Testis (tissue), 2 donors: ENCODE measurements at regions not wholly inside any gene's neighbourhood (a gene's known extent, or its start where the extent isn't known, plus 50 kb on each side); places are given as distances from the start of the nearest gene placed in this dataset.

Experiments used
- DNase-seq: peaks from one replicate; pipeline ENCODE4 v3.0.0-alpha.2; 2019
- H3K27ac ChIP-seq, 2 donors: fragments of 200-600 bp; sonication (generic); one replicate each; pipeline ENCODE4 v1.5.1; 2019
- H3K27me3 ChIP-seq: fragments of 200-600 bp; sonication (generic); one replicate; pipeline ENCODE4 v1.5.1; 2019
- H3K36me3 ChIP-seq: fragments of 200-600 bp; sonication (generic); one replicate; pipeline ENCODE4 v1.5.1; 2017; ENCODE audit warnings: low read depth; ENCODE audit errors: missing control alignments
- H3K4me1 ChIP-seq: fragments of 200-600 bp; sonication (generic); one replicate; pipeline ENCODE4 v1.5.1; 2019
- H3K4me3 ChIP-seq, 2 donors: fragments of 200-600 bp; sonication (generic); one replicate each; pipeline ENCODE4 v1.5.1; 2017 to 2019
- H3K9me3 ChIP-seq: fragments of 200-600 bp; sonication (generic); one replicate; pipeline ENCODE4 v1.5.1; 2017
- CTCF ChIP-seq, 3 experiments: fragments of 450-650 bp in 2 of 3; fragments of 200-600 bp in 1 of 3; sonication (generic) in 1 of 3; IDR thresholded peaks; one replicate each; pipeline ENCODE4 v1.5.1; 2016 to 2019; ENCODE audit warnings: antibody characterized with exemption in 3 of 3, mild to moderate bottlenecking in 2 of 3, moderate library complexity in 1 of 3
- POLR2A ChIP-seq: fragments of 450-650 bp; IDR thresholded peaks from one replicate; pipeline ENCODE4 v1.6.1; 2017; ENCODE audit warnings: antibody characterized with exemption, mild to moderate bottlenecking, moderate library complexity
- WGBS, 2 donors: methylation state at CpG; one replicate each; pipeline ENCODE4 v1.1.5; 2018; 5-methylcytosine and 5-hydroxymethylcytosine counted together
- intact Hi-C: fragments of 100-400 bp; cut with DNase I; formaldehyde crosslinking; loops from one replicate; pipeline ENCODE4 v1.15.1; 2023; ENCODE audit warnings: low total_unique reads

GRCh38 chr4:147340591-147341120 lies 140.2 kb upstream of the EDNRA start:
- no peak for TF ChIP-seq POLR2A
- no peak for TF ChIP-seq CTCF (IDR thresholded peaks at IDR 0.05)
- H3K4me1 ChIP-seq, result no peaks in the 10 kb centered on the region
- no peak for DNase-seq
- H3K4me3 ChIP-seq, result no peak overlapping the region
- no peaks in the 10 kb centered on the region for H3K27me3 ChIP-seq
- no peak overlapping the region for H3K27ac ChIP-seq
- WGBS, 2 donors, result 54 to 66% methylated on average over 3 of the region's 3 CpGs
- intact Hi-C loops, result no loop called here
- H3K9me3 ChIP-seq, result no peaks in the 10 kb centered on the region
- H3K36me3 ChIP-seq, result no peaks in the 10 kb centered on the region

- no peaks in the 10 kb centered on the region for H3K4me1 ChIP-seq
- no peak overlapping the region for H3K27ac ChIP-seq
- H3K9me3 ChIP-seq, result no peaks in the 10 kb centered on the region
- H3K36me3 ChIP-seq, result no peaks in the 10 kb centered on the region
- DNase-seq, result no peak
- TF ChIP-seq CTCF (IDR thresholded peaks at IDR 0.05) (no peak), POLR2A (no peak)
- H3K4me3 ChIP-seq, result no peak overlapping the region
- intact Hi-C loops, result no loop called here
- no peaks in the 10 kb centered on the region for H3K27me3 ChIP-seq
- 76 to 82% methylated on average over 1 of the region's 1 CpG for WGBS, 2 donors
Observed at GRCh38 chr4:147343692-147344091, 137.2 kb upstream of the EDNRA start.

- Histone ChIP-seq H3K4me1 (no peaks in the 10 kb centered on the region), H3K4me3 (no peak overlapping the region), H3K27me3 (no peaks in the 10 kb centered on the region), H3K27ac (no peak overlapping the region), H3K36me3 (no peaks in the 10 kb centered on the region), H3K9me3 (no peaks in the 10 kb centered on the region)
- whole genome bisulfite sequencing, 2 donors, result 69 to 75% methylated on average over 1 of the region's 1 CpG
- intact Hi-C loops, result no loop called here
- TF ChIP-seq POLR2A (no peak), CTCF (IDR thresholded peaks at IDR 0.05) (no peak)
- DNase-seq, result no peak
Observed at GRCh38 chr4:147345662-147346061, 135.2 kb upstream of the EDNRA start.

GRCh38 chr4:147347217-147347616 lies 133.7 kb upstream of the EDNRA start:
- no peak overlapping the region for H3K27ac ChIP-seq
- H3K9me3 ChIP-seq, result no peaks in the 10 kb centered on the region
- H3K36me3 ChIP-seq, result no peaks in the 10 kb centered on the region
- intact Hi-C loops, result no loop called here
- H3K4me3 ChIP-seq, result no peak overlapping the region
- no peak for DNase-seq
- H3K4me1 ChIP-seq, result no peaks in the 10 kb centered on the region
- 80 to 85% methylated on average over 8 of the region's 8 CpGs for WGBS, 2 donors
- no peak for TF ChIP-seq CTCF (IDR thresholded peaks at IDR 0.05)
- no peak for TF ChIP-seq POLR2A
- no peaks in the 10 kb centered on the region for H3K27me3 ChIP-seq

GRCh38 chr4:147349193-147349592 lies 131.7 kb upstream of the EDNRA start:
- Histone ChIP-seq H3K4me1 (no peaks in the 10 kb centered on the region), H3K36me3 (no peaks in the 10 kb centered on the region), H3K9me3 (no peaks in the 10 kb centered on the region), H3K27ac (no peak overlapping the region), H3K27me3 (no peaks in the 10 kb centered on the region), H3K4me3 (no peak overlapping the region)
- no peak for DNase-seq
- intact Hi-C loops, result no loop called here
- no peak for TF ChIP-seq CTCF (IDR thresholded peaks at IDR 0.05)
- TF ChIP-seq POLR2A, result no peak
- WGBS, 2 donors, result 68 to 78% methylated on average over 3 of the region's 3 CpGs
